CD14-positive monocyte (primary cell): ENCODE measurements at regions not wholly inside any gene's neighbourhood (a gene's known extent, or its start where the extent isn't known, plus 50 kb on each side); places are given as distances from the start of the nearest gene placed in this dataset.

Experiments
- DNase-seq, 3 donors: peaks; one replicate each; pipeline ENCODE4 v3.0.0-alpha.2; 2011 to 2022
- H2AFZ ChIP-seq: 2 replicates; pipeline ENCODE4 v1.6.0; 2012; ENCODE audit warnings: mild to moderate bottlenecking, low read depth, low read length, inconsistent platforms; ENCODE audit not compliant: insufficient read depth, poor library complexity, severe bottlenecking
- H3K27ac ChIP-seq, 2 donors: 1 replicate in 1 of 2; 2 replicates in 1 of 2; pipeline ENCODE4 v1.5.1; 2012 to 2013; ENCODE audit warnings: low read length in 2 of 2, control low read depth in 1 of 2, inconsistent platforms in 1 of 2, low read depth in 1 of 2, mild to moderate bottlenecking in 1 of 2
- H3K27me3 ChIP-seq, 2 donors: one replicate each; pipeline versions ENCODE4 v1.6.0 to v1.6.1; 2011 to 2013; ENCODE audit warnings: low read length in 2 of 2; ENCODE audit not compliant: control insufficient read depth in 2 of 2, insufficient read depth in 2 of 2
- H3K36me3 ChIP-seq, 2 donors: replicated peaks in 1 of 2; 1 replicate in 1 of 2; 2 replicates in 1 of 2; pipeline versions ENCODE4 v1.5.1 to v1.6.1; 2012 to 2013; ENCODE audit warnings: low read length in 2 of 2, control low read depth in 1 of 2, inconsistent platforms in 1 of 2, mild to moderate bottlenecking in 1 of 2; ENCODE audit not compliant: insufficient read depth in 2 of 2, control insufficient read depth in 1 of 2
- H3K4me1 ChIP-seq, 2 donors: 1 replicate in 1 of 2; 2 replicates in 1 of 2; pipeline versions ENCODE4 v1.5.1 to v1.6.1; 2012 to 2013; ENCODE audit warnings: low read length in 2 of 2, control low read depth in 1 of 2, inconsistent platforms in 1 of 2, mild to moderate bottlenecking in 1 of 2, moderate library complexity in 1 of 2; ENCODE audit not compliant: insufficient read depth in 2 of 2, control insufficient read depth in 1 of 2
- H3K4me2 ChIP-seq: replicated peaks from 2 replicates; pipeline ENCODE3; 2012; ENCODE audit warnings: low read length, moderate library complexity, mild to moderate bottlenecking; ENCODE audit not compliant: poor library complexity, severe bottlenecking; ENCODE audit errors: extremely low read depth
- H3K4me3 ChIP-seq, 3 experiments: fragments of 200-600 bp in 1 of 3; sonication (generic) in 1 of 3; replicated peaks in 1 of 3; 1 replicate in 2 of 3; 2 replicates in 1 of 3; pipeline ENCODE4 v1.5.1; 2011 to 2013; ENCODE audit warnings: low read length in 3 of 3, mild to moderate bottlenecking in 3 of 3, control low read depth in 2 of 3, low read depth in 2 of 3, inconsistent platforms in 1 of 3, moderate library complexity in 1 of 3
- H3K79me2 ChIP-seq: 2 replicates; pipeline ENCODE4 v1.6.0; 2012; ENCODE audit warnings: mild to moderate bottlenecking, control low read depth, inconsistent platforms, low read length, moderate library complexity; ENCODE audit not compliant: insufficient read depth
- H3K9ac ChIP-seq: 2 replicates; pipeline ENCODE4 v1.6.0; 2017; ENCODE audit warnings: low read length, mild to moderate bottlenecking; ENCODE audit not compliant: insufficient read depth, poor library complexity, severe bottlenecking
- H3K9me3 ChIP-seq, 2 donors: replicated peaks in 1 of 2; 1 replicate in 1 of 2; 2 replicates in 1 of 2; pipeline versions ENCODE4 v1.5.1 to v1.6.1; 2012 to 2013; ENCODE audit warnings: low read length in 2 of 2, control low read depth in 1 of 2; ENCODE audit not compliant: control insufficient read depth in 1 of 2, insufficient read depth in 1 of 2
- H4K20me1 ChIP-seq: 2 replicates; pipeline ENCODE4 v1.6.0; 2012; ENCODE audit warnings: mild to moderate bottlenecking, low read length, control low read depth, moderate library complexity; ENCODE audit not compliant: insufficient read depth
- H3K27ac Mint-ChIP-seq, 7 donors: one replicate each; pipeline ENCODE4 v1.8.0; 2020; ENCODE audit warnings: mild to moderate bottlenecking in 7 of 7, mixed read lengths in 7 of 7, moderate library complexity in 6 of 7, inconsistent platforms in 2 of 7
- H3K27me3 Mint-ChIP-seq, 3 donors: one replicate each; pipeline ENCODE4 v1.8.0; 2021 to 2022; ENCODE audit warnings: low read depth in 3 of 3, mild to moderate bottlenecking in 3 of 3, mixed read lengths in 3 of 3, moderate library complexity in 3 of 3, inconsistent platforms in 1 of 3
- H3K36me3 Mint-ChIP-seq, 2 donors: one replicate each; pipeline ENCODE4 v1.8.0; 2020; ENCODE audit warnings: mixed read lengths in 2 of 2, inconsistent platforms in 1 of 2, mild to moderate bottlenecking in 1 of 2
- H3K4me1 Mint-ChIP-seq: one replicate; pipeline ENCODE4 v1.8.0; 2020; ENCODE audit warnings: mild to moderate bottlenecking, mixed read lengths
- H3K4me3 Mint-ChIP-seq, 2 donors: one replicate each; pipeline ENCODE4 v1.8.0; 2020; ENCODE audit warnings: mild to moderate bottlenecking in 2 of 2, mixed read lengths in 2 of 2, moderate library complexity in 1 of 2
- H3K9me3 Mint-ChIP-seq, 7 donors: one replicate each; pipeline ENCODE4 v1.8.0; 2020 to 2022; ENCODE audit warnings: mixed read lengths in 7 of 7, mild to moderate bottlenecking in 6 of 7, moderate library complexity in 6 of 7, inconsistent platforms in 2 of 7
- WGBS: methylation state at CpG from one replicate; pipeline ENCODE4 v1.1.5; 2013; ENCODE audit warnings: missing lambda C conversion rate; ENCODE audit not compliant: insufficient coverage; 5-methylcytosine and 5-hydroxymethylcytosine counted together
- intact Hi-C, 2 donors: fragments of 100-400 bp; cut with micrococcal nuclease; formaldehyde crosslinking; loops; one replicate each; pipeline versions ENCODE4 v1.15.0 to v1.15.1; 2023
- TF ChIP-seq, protein P1 (sequence below): fragments of 200-600 bp; IDR thresholded peaks from one replicate; pipeline ENCODE4 v1.8.0; 2022; ENCODE audit warnings: antibody characterized with exemption, mild to moderate bottlenecking

- DNase-seq = no peak
- no peak overlapping the region for H3K4me2 ChIP-seq
- H3K27me3 ChIP-seq = no peaks in the 10 kb centered on the region
- Mint-ChIP-seq H3K4me1 (no peaks in the 10 kb centered on the region), H3K4me3 (no peak overlapping the region), H3K27me3 (peaks cover 0 to 2% (median 0%) of the 10 kb centered on the region in 3 donors), H3K9me3 (peaks cover 0 to 6% (median 2%) of the 10 kb centered on the region in 7 donors), H3K36me3 (no peaks in the 10 kb centered on the region), H3K27ac (no peak overlapping the region)
- H3K27ac ChIP-seq = no peak overlapping the region
- WGBS = 77% methylated on average over 4 of the region's 7 CpGs
- TF ChIP-seq, protein P1, sequence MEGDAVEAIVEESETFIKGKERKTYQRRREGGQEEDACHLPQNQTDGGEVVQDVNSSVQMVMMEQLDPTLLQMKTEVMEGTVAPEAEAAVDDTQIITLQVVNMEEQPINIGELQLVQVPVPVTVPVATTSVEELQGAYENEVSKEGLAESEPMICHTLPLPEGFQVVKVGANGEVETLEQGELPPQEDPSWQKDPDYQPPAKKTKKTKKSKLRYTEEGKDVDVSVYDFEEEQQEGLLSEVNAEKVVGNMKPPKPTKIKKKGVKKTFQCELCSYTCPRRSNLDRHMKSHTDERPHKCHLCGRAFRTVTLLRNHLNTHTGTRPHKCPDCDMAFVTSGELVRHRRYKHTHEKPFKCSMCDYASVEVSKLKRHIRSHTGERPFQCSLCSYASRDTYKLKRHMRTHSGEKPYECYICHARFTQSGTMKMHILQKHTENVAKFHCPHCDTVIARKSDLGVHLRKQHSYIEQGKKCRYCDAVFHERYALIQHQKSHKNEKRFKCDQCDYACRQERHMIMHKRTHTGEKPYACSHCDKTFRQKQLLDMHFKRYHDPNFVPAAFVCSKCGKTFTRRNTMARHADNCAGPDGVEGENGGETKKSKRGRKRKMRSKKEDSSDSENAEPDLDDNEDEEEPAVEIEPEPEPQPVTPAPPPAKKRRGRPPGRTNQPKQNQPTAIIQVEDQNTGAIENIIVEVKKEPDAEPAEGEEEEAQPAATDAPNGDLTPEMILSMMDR = no peak
- no peak overlapping the region for H3K4me3 ChIP-seq
- no peak overlapping the region for H2AFZ ChIP-seq
- intact Hi-C loops = no loop called here
- no peaks in the 10 kb centered on the region for H3K4me1 ChIP-seq
- H3K9ac ChIP-seq = no peak overlapping the region
- H4K20me1 ChIP-seq = no peaks in the 10 kb centered on the region
- peaks cover 0 to 3% of the 10 kb centered on the region in 2 donors for H3K9me3 ChIP-seq
- no peaks in the 10 kb centered on the region for H3K79me2 ChIP-seq
- H3K36me3 ChIP-seq = no peaks in the 10 kb centered on the region
Measured at GRCh38 chr3:81395739-81396513, 365.5 kb downstream of the GBE1 start.

DNA sequence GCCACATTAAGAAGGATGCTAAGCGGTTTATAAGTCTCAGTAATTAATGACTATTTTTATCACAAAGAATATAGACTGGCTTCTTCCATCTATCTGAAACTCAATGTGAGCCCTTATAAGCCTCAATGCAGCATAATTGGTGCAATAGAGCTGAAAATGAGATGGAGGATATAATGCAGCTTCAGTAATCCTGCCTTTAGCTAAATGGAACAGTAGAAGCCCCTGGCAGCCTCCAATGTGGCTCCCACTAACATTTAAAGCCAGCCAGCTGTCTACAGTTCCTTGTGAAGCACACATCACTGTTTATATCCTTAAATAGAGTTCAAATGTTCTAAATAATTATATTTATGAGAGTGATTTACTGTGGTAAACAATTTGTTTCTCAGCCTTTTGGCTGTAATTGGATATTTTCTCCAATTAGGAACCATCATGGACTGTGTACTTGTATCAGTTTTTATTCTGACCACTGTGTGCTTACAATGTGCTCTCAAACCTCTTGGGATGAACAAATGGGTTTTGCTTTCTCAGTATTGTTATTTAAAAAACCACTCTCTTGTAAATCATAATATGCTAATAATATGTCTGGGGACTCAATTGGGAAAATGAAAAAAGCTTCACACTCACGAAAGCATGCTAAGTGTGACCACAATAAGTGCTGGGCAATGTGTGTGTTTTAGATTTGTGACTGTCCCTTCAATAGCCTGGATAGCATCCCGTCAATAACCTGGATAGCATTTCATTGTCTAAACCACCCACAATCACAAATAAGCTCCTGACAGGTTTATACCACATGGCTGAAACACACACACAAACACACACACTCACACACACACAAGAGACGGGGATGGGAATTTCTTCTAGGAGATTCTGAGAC is 366.6 kb downstream of the GBE1 start:
- Histone ChIP-seq H3K4me1 (no peaks in the 10 kb centered on the region), H4K20me1 (no peaks in the 10 kb centered on the region), H3K79me2 (no peaks in the 10 kb centered on the region), H3K4me2 (no peak overlapping the region), H3K36me3 (no peaks in the 10 kb centered on the region), H2AFZ (no peak overlapping the region), H3K4me3 (no peak overlapping the region), H3K9ac (no peak overlapping the region), H3K27me3 (no peaks in the 10 kb centered on the region), H3K27ac (no peak overlapping the region), H3K9me3 (peaks cover 0 to 3% of the 10 kb centered on the region in 2 donors)
- Mint-ChIP-seq H3K4me1 (no peaks in the 10 kb centered on the region), H3K36me3 (no peaks in the 10 kb centered on the region), H3K27ac (no peak overlapping the region), H3K27me3 (peaks cover 0 to 2% (median 0%) of the 10 kb centered on the region in 3 donors), H3K4me3 (no peak overlapping the region), H3K9me3 (peaks cover 0 to 9% (median 2%) of the 10 kb centered on the region in 7 donors)
- no peak for DNase-seq
- WGBS = no CpG with 5 or more reads among the region's 4 CpGs
- intact Hi-C loops = no loop called here
- TF ChIP-seq, protein P1 = no peak
